IMR-90 (cell line): ENCODE measurements at regions not wholly inside any gene's neighbourhood (a gene's known extent, or its start where the extent isn't known, plus 50 kb on each side); places are given as distances from the start of the nearest gene placed in this dataset.

Experiments
- CEBPB ChIP-seq: IDR thresholded peaks from 2 replicates; pipeline ENCODE4 v1.6.1; 2012; ENCODE audit warnings: low read depth, low read length, improper control_type of control experiment
- CTCF ChIP-seq: conservative IDR thresholded peaks from 2 replicates; pipeline ENCODE4 v1.5.1; 2012; ENCODE audit warnings: mild to moderate bottlenecking, low read depth, low read length, improper control_type of control experiment
- POLR2A ChIP-seq: IDR thresholded peaks from 2 replicates; pipeline ENCODE4 v1.6.1; 2012; ENCODE audit warnings: mild to moderate bottlenecking, low read depth, low read length
- RAD21 ChIP-seq: IDR thresholded peaks from 2 replicates; pipeline ENCODE4 v1.6.1; 2012; ENCODE audit warnings: low read length, improper control_type of control experiment
- RFX5 ChIP-seq: IDR thresholded peaks from 2 replicates; pipeline ENCODE4 v1.8.0; 2012; ENCODE audit warnings: low read depth, mild to moderate bottlenecking, low read length, moderate library complexity
- SMC3 ChIP-seq: fragments of 150-350 bp; IDR thresholded peaks from 2 replicates; pipeline ENCODE4 v1.6.1; 2016; ENCODE audit warnings: low read depth, mild to moderate bottlenecking, antibody characterized with exemption, low read length, moderate library complexity
- TF ChIP-seq, protein P1 (sequence below): fragments of 150-350 bp; IDR thresholded peaks from 2 replicates; pipeline ENCODE4 v1.6.1; 2017; ENCODE audit warnings: mild to moderate bottlenecking, antibody characterized with exemption, low read length, low read depth

DNA sequence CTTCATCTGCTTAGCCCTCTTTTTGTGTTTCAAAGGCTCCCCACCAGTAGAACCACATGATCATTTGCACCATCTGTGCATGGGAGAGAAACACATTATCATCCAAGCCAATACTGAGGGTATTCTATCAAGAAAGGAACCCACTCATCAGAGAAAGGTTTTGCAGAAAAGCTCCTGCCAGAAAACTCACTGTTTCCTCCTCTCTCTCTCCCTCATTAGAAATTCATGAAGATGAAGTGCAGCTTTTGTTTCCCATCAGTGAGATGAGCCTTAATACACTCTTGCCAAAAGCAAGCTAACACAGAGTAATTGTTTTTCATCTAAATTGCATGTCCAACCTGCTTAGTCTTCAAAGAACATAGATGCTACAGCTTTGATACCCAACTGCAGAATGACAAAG lies 142.4 kb upstream of the GRAMD2B start:
- TF ChIP-seq CTCF (no peak), SMC3 (no peak), CEBPB (no peak), POLR2A (no peak), RAD21 (no peak), RFX5 (no peak)
- TF ChIP-seq, protein P1, sequence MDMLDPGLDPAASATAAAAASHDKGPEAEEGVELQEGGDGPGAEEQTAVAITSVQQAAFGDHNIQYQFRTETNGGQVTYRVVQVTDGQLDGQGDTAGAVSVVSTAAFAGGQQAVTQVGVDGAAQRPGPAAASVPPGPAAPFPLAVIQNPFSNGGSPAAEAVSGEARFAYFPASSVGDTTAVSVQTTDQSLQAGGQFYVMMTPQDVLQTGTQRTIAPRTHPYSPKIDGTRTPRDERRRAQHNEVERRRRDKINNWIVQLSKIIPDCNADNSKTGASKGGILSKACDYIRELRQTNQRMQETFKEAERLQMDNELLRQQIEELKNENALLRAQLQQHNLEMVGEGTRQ: no peak
